Epithelial cell of proximal tubule (primary cell): ENCODE measurements at regions not wholly inside any gene's neighbourhood (a gene's known extent, or its start where the extent isn't known, plus 50 kb on each side); places are given as distances from the start of the nearest gene placed in this dataset.

Source experiments
- DNase-seq: peaks from one replicate; pipeline ENCODE4 v3.0.0-alpha.2; 2011; ENCODE audit warnings: low read depth
- H3K4me3 ChIP-seq: 2 replicates; pipeline ENCODE4 v1.5.1; 2011; ENCODE audit warnings: low read depth, mild to moderate bottlenecking, low read length
- TF ChIP-seq, protein P1 (sequence below): conservative IDR thresholded peaks from 2 replicates; pipeline ENCODE4 v1.5.1; 2012; ENCODE audit warnings: low read depth, mild to moderate bottlenecking, low read length

DNA sequence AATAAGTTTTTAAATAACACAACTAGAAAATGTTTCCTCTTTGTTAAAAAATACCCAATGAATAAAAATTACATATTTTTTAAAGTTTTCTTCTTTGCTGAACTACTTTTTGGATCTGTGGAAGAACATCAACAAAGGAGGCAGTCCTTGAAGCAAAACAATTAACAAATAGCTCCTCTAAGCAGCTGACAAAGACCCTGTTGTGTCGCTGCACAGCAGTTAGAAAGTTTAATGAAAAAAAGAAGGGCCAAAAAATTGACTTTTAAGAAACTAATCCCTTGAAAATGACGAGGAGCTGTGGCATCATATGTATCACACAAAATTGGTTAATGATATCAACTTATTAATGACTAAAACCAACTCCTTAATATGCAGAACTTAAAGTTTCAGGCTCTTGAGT is 72.1 kb downstream of the SLITRK1 start:
- no peak overlapping the region for H3K4me3 ChIP-seq
- no peak for DNase-seq
- TF ChIP-seq, protein P1, sequence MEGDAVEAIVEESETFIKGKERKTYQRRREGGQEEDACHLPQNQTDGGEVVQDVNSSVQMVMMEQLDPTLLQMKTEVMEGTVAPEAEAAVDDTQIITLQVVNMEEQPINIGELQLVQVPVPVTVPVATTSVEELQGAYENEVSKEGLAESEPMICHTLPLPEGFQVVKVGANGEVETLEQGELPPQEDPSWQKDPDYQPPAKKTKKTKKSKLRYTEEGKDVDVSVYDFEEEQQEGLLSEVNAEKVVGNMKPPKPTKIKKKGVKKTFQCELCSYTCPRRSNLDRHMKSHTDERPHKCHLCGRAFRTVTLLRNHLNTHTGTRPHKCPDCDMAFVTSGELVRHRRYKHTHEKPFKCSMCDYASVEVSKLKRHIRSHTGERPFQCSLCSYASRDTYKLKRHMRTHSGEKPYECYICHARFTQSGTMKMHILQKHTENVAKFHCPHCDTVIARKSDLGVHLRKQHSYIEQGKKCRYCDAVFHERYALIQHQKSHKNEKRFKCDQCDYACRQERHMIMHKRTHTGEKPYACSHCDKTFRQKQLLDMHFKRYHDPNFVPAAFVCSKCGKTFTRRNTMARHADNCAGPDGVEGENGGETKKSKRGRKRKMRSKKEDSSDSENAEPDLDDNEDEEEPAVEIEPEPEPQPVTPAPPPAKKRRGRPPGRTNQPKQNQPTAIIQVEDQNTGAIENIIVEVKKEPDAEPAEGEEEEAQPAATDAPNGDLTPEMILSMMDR: no peak

DNA sequence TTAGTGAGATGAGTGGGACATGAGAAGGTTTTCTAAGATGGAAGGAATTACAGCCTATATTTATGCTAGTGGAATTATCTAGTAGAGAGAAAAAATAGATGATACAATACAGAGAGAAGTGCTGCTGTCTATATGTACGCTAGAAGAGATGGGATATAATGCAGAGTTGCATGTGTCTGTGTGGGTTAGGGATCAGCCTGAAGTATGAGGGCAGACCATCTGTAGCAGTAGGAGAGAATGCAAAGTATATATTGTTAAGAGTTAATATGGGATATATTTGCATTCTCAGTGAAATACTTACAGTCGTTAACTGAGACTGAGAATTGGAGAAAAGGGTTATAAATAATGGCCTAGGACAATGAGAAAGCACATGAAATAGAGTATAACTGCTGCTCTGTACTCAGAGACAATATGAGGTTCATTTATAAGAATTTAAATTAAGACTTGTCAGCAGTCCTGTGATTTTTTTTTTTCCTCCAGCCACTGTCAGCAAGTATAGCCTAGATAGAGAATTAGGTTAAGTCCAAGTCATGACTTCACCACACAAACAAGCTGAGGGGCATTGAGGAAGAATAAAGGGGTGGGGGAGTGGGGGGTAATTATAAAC is 77.8 kb downstream of the SLITRK1 start:
- TF ChIP-seq, protein P1: no peak
- H3K4me3 ChIP-seq: no peak overlapping the region
- DNase-seq: no peak

DNA sequence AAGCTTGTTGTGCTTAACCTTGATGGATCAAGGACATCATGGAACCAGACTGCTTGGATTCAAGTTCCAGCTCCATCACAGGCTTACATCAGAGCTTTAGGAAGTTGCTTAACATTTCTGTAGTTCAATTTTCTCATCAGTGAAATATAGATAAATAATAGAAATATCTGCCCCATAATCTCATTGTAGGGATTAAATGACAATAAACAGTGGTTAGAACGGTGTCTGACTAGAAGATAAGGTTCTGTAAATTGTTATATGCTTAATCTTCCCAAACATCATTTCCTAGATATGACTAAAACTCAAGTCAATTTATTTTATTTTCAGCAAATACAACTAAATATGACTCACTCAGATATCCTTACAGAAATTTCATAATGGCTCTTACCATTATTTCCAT is 83.5 kb downstream of the SLITRK1 start:
- TF ChIP-seq, protein P1: no peak
- no peak for DNase-seq

DNA sequence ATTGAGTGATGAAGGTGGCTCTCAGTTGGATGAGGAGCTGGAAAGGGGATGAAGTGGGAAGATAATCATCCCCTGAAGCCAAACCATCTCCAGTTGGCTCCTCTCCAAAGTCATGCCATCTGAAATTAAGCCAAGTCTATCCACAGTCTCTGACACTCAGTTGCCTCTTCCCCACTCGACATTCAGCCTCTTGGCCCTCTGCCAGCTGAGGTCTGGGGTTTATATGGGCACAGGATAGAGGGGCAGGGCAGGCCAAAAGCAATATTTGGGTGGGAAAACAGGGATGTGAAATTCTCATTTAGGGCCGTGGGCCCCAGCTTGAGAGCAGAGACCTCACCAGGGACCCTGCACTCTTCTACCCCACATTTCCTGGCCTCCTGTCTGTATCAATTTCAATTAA is 85.9 kb downstream of the SLITRK1 start:
- TF ChIP-seq, protein P1: no peak
- no peak for DNase-seq
- H3K4me3 ChIP-seq: no peak overlapping the region

More for the DNA sequence above, 83.5 kb downstream of the SLITRK1 start:
- no peak overlapping the region for H3K4me3 ChIP-seq

DNA sequence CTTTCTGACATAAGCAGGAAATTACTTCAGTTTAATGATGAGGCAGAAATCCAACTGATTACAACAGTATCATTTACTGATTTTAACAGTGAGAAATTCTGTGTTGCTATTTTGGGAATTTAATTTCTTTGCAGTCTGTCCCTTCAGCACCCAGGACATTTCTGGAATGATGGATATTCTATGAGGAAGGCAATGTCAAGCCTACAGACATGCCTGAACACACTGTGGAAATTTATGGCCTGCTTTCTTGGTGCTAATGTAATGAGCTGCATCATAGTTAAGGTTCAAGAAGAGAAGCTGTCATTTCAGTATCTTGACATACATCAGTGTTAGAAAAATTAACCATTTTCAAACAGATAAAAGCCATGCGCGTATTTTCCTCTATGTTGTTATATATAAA is 87.7 kb downstream of the SLITRK1 start:
- TF ChIP-seq, protein P1: no peak
- DNase-seq: no peak
- H3K4me3 ChIP-seq: no peak overlapping the region

DNA sequence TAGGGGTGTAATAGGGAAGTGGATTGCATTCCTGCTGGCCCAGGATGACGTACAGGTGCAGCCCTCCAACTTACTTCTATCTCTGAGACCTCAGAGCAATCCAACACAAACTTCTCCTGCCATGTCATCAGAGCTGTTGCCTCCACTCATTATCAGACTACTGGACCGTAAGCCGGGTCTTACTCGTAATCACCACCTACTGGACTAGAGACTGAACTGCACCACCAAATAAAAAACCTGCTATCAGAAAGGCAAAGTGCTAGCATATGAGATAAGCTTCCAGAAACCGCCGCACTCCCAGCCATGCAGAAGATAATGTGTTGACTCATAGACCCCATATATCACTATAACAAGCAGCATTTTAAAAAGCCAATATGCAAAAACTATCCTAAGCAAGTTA is 102.0 kb downstream of the SLITRK1 start:
- TF ChIP-seq, protein P1: peak; percentile 64
- DNase-seq: no peak
- H3K4me3 ChIP-seq: no peak overlapping the region

DNA sequence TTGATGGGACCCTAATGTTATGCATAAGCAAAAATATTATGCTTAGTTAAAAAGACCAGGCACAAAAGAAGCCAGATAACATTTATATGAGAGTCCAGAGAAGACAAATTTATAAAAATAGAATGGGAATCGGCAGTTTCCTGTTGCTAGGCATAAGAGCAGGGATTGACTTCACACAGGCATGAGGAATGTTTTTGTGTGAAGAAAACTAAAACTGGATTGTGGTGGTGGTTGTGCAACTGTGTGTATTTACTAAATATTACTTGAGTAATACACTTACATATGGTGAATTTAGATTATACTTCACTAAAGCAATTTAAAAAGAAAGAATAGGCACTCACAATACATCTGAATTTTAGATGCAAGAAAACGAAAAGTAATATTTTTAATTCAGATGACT is 108.3 kb downstream of the SLITRK1 start:
- DNase-seq: no peak
- no peak overlapping the region for H3K4me3 ChIP-seq
- TF ChIP-seq, protein P1: no peak
